Islet of Langerhans (tissue), 1 donor: ENCODE measurements at regions not wholly inside any gene's neighbourhood (a gene's known extent, or its start where the extent isn't known, plus 50 kb on each side); places are given as distances from the start of the nearest gene placed in this dataset.
"Not testable (repeated sequence)": the region's sequence is repeated elsewhere in the genome, so short reads cannot be mapped to it uniquely, and the experiment has no call there.

ENCODE experiments used
- FAIRE-seq: peaks from one replicate; lab custom pipeline; 2011; peaks lifted over from hg19 to GRCh38; lab: Jason Lieb, UNC

DNA sequence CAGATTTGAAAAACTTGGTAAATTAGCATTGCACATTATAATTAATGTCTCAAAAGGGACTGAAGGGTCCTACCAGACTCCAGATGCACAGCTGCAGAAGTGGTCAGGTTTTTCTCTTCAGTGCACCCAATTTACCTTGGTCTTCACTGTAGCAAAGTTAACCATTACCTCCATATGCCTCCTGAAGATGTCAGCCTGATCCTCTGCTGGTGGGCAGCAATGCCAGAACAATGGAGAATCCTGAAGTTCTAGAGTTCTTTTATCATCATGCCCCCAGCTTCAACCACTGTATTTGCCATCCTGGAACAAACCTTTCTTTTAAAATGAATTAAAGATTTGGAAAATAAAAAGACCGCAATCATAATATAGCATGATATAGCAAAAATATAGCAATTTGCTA lies 1774.8 kb upstream of the CELF4 start:
- FAIRE-seq, result no peak

DNA sequence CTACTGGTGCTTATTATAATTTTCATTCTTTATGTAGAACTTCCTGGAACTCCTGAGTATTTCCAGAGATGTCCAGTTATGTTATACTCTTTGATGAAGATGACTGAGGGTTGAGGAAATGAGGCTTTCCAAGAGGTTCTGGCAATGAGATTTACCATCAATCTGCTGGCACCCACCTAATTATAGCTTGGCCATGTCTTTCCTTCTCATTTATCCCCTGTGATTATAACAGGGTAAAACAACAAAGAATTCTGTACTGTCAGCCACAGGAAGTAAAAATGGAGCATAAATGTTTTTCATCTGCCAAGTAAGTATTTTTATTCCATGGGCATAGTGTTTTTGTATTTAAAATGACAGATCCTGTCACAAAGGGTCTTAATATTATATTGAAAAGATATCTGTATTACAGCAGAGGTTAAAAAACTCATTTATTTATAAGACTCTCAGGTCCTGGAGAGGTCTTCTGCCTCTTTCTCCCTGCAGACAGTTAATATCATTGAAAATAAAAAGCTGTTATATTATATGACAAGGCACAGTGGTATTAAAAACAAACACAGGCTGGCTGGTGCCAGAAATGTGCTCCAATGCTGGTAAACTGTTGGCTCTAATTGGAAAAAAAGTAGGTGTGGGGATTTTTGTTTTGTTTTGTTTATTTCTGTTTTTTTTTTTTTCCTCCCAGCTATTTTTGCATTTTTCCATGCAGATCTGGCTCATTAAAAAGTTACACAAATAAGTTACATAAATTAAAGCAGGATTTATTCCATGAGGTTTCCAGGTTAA lies 1764.1 kb upstream of the CELF4 start:
- FAIRE-seq, result no peak

DNA sequence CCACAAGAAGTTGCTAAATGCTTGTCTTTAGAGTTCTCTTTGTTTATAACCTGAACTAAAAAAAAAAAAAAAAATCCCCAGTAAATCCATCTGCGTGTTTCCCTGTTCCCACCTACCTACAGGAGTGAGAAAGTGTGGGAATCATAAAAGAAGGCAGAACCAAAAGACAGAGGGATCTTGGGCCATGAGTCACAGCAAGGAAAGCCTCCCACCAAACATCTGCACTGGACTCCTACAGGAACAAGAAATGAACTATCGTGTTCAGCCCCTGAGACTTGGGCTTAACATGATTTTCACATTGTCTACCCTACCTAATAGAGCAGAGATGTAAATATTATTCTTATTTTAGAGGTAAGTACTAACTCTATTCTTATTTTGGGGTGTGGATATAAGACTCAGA lies 1761.2 kb upstream of the CELF4 start:
- FAIRE-seq, result no peak

DNA sequence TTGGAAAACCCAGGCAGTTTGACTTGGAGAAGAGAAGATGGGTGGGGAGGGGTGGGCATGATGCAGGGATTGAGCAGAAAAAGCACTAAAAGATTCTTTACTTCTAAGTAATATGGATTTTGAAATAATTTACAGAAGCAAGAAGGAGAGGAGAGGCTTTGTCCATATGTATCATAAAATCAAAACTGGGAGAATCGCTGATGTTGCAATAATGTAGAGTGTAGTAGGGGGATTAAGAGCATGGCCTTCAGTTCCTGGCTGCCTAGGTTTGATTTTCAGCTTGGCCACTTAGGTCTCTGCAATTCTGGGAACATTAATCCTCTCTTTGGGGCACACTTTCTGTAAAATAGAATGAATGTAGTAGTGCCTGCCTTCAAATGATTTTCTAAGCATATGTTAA lies 1760.4 kb upstream of the CELF4 start:
- FAIRE-seq, result no peak

DNA sequence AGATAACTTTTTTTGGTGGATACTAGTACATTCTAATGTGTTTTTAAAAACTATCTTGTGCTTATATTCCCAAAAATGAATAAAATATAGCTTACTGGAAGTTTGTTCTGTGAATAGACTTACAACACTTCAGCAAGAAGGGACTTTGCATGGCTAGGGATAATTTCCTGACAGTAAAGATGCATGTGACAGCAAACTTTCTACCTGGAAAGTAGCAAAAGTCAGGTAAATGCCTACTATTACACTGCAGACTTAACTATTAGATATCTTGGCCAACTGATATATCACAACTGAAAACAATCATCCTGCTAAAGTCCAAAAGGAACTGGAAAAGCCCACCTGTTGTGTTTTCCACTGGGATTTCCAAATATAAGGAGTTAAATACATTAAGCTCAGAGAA lies 1753.5 kb upstream of the CELF4 start:
- FAIRE-seq, result no peak

DNA sequence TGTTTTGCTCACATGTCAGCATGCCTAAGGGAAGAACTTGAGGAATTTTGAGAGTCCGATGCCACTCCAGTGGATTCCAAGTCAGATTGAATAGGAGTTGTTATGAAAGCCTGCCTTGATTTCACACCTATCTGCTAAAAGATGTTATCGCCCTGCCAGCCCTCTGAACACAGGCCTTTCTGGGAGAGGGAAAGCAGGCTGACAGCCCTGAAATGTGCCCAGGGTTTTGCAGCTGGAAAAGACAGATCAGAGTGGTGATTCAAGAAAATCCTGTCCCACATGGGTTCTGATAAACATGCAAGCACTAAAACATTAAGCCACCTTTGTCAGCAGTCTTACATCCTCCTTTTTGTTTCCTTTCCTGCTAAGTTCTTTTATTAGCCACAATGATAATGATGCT lies 1752.9 kb upstream of the CELF4 start:
- no peak for FAIRE-seq

DNA sequence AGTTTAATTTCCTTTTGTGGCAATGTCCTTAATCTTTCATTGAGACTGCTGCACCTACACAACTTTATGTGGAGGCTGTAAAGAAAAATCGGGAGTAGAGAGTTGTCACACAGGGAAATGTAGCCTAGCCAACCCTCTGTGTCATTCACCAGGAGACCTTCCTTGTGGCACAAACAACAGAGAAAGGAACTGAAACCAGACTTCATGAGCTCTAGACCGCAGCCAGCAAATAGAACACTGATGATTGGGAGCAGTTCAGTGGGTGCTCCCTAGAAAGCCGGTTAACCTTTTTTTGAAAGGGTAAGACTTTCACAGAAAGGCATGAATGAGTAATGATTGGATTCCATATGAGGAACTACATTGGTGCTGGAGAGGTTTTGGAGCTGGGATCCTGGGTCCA lies 1752.4 kb upstream of the CELF4 start:
- FAIRE-seq, result no peak

DNA sequence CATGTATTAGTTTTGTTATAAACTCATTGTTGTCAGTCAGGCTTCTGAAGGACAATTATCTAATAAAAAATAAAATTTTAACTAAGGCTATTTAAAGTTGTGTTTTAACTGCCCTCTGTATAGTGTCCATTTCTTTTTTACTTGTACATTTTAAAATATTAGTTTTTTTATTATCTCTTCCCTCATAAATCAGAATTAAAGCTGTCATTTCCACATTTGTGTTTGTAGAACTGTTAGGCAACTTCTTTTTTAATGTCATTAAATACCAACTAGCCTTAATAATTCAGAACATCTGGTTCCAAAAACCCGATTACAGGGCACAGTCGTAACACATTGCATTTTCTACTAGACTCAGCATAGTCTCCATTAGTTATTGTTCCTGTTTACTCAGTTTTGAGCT lies 1749.0 kb upstream of the CELF4 start:
- peak; percentile 72 for FAIRE-seq

DNA sequence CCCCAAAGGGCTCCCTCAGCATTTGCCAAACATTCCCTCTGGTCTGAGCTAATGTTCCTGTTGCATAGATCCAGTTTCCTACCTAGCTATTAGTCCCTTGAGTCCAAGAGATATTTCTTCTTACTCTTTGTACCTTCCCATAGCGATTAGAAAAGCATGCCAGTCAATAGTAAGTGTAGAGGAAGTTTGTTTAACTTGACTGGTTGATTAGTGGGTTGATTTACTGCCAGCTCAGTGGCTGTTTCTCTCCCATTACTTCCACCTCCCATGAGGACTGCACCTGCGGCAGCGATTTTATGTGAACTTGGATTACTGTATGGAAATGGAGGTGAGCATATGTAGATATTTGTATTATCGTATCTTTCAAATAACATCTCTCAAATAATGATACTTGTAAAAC lies 1748.4 kb upstream of the CELF4 start:
- FAIRE-seq, result peak; percentile 27

DNA sequence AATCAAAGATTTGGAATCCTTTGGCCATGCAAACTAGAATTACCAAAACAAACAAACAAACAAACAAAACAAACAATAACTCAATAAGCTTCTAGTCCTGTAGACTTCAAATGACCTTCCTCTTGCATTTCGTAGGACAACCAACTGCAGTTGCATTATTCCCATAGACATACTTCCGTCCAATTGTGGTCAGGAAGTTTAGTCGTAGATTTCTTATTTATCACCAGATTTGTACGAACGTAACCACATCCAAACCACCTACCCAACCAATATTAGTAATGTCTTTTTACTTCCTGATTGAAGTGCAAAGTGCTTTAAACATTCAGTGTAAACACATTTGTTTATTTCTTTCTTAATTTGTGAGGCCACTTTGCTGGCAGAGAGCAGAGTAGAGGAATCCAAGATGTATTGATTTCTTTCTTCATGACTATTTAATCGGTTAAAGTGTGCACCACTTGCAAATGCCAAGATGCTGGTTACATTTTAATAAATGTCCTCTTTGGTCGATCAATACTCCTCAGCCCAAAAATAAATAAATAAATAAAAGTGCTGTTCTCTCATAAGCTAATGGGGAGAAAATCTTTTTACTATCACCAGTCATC lies 1745.6 kb upstream of the CELF4 start:
- no peak for FAIRE-seq

DNA sequence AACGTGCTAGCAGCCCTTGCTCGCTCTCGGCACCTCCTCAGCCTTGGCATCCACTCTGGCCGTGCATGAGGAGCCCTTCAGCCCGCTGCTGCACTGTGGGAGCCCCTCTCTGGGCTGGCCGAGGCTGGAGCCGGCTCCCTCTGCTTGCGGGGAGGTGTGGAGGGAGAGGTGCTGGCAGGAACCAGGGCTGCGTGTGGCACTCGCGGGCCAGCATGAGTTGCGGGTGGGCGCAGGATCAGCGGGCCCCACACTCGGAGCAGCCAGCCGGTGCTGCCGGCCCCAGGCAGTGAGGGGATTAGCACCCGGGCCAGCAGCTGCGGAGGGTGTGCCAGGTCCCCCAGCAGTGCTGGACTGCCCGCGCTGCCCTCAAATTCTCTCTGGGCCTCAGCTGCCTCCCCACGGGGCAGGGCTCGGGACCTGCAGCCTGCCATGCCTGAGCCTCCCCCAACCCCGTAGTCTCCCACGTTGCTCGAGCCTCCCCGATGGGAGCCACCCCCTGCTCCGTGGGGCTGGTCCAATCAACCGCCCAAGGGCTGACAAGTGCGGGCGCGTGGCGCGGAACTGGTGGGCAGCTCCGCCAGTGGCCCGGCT lies 1743.4 kb upstream of the CELF4 start:
- not testable (repeated sequence) for FAIRE-seq

DNA sequence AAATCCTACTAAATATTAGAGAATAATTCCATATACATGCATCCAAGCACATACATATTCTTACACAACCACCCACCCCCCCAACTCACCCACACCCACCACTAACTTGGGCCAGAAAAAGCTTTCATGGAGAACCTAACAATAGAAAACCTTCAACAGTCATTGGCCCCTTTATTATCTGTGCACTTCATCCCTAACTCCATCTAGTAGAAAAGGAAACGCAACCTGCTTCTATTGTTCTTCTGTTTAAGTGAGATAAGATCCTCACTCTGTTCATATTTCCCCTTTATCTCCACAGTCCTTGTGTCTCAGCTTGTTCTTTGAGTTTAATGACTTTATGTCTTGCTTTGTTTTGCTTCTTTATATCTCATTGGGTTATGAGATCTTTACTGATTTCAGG lies 1740.2 kb upstream of the CELF4 start:
- no peak for FAIRE-seq

DNA sequence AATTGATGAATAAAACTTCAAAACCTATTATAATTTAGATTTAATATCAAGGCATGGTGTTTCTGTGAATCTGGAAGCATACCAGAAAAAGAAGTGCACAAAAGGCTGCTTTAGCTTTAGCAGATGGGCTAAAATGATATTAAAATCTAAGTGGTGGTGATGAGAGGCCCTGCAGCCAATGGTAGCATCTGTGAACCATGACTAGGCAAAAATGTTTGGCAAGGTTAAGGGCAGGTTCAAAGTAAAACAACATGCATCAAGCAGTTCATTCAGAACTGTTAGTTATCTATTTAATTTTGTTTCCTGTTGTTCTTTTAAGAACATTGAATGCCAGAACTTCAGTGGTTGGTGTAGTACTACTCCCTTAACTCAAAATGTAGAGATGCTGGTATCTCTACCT lies 1736.9 kb upstream of the CELF4 start:
- no peak for FAIRE-seq

DNA sequence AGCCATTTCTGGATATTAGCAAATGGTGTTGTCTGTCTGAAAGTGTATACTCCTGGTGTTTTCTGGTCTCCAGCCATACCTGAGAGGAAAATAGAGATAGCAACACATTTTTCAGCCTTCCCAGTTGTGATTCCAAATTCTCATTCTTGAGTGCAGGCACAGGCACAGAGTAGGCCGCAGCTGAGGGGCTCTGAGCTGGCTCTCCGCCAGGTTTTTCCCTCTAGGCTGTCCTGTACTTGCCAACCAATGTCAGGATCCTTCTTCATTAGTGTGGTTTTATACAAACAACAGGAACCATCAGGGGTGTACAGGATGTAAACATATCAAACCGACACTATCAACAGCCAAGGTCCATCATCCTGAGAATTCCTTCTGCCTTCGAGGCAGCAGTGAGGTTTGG lies 1733.6 kb upstream of the CELF4 start:
- no peak for FAIRE-seq

DNA sequence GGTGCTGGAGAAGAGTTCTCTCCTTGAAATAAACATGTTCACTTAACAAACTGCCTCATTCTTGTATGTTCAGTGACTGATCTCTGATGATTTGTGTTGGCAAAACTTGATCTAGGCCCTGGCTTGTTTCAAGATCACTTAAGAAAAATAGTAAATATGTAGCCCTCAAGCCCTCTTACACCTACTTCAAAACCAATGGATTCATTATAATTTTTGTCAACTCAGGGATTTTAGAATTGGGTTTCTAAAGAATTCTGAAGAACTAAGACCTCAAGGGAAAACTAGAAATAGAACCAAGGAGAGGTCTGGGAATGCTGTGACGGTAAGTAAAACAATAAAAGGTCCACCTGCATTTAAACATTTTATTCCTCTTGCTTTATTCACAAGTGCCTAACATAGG lies 1731.6 kb upstream of the CELF4 start:
- FAIRE-seq, result no peak

DNA sequence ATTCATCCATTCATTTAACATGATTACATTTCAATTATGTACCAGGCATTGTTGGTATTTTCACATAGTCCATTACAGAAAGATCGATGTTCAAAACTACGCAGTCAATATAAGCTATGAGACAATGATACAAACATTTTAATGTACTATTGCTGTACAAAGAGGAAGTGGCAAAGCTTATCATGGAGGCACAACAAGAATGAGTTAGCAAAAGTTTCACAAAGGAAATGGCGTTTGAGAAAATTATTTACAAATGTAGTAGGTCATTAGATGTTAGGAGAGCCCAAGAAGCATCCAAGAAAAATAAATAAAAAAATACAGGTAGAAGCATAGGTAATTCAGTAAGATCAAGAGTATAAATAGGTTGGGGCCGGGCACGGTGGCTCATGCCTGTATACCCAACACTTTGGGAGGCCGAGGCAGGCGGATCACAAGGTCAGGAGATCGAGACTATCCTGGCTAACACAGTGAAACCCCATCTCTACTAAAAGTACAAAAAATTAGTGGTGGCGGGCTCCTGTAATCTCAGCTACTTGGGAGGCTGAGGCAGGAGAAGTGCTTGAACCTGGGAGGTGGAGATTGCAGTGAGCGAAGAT lies 1730.8 kb upstream of the CELF4 start:
- no peak for FAIRE-seq

DNA sequence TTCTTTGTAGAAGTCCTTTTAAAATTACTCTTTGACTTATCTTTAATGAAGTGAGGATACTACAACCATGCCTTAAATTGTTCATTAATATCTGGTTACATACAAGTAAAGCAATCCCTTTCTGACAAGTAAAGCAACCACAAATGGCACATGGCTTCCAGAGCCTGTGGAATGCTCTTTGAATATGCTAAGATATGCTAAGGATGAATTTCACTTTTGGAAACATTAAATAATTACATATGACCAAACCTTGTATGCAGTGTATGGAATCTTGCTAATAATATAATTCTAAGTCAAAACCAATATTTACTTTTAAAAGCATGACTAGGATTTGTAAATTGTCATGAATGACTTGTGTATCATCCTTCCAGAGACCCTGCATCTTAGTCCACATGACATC lies 1711.2 kb upstream of the CELF4 start:
- FAIRE-seq, result no peak

DNA sequence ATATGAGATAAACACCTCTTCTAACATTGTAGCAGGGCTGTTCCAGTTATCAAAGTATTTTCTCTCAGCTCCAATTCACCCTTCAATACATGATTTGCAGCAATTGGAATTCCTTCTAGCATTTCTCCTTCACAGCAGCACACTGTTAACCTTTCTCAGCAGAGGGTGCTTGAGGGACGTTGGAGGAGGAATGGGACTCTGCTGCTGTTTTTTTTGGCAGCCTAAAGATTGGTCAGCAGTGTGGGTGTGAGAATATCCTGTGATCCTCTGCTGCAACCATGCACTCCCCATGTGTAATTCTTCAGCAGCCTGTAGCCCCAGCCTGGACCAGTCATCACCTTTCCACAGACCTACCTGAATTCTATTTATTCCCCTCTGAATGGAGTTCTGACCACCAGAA lies 1708.9 kb upstream of the CELF4 start:
- no peak for FAIRE-seq

DNA sequence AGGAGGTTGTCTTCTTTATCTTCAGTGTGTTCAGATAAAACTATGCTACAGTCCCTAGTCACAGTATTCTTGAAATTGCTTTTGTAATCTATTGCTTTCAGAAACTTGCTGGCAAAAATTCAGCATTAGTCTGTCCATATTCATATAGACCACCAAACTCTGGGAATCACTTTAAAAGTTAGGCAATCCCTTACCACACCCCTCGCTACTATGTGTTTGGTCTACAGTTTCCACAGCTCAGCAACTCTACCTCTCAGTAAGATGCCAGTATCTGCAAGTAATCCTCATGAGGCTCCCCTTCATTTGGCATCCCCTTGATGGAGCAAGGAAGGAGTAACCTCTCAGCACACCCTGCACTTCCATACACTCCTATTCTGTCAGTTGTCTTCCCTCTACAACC lies 1706.6 kb upstream of the CELF4 start:
- FAIRE-seq, result no peak

DNA sequence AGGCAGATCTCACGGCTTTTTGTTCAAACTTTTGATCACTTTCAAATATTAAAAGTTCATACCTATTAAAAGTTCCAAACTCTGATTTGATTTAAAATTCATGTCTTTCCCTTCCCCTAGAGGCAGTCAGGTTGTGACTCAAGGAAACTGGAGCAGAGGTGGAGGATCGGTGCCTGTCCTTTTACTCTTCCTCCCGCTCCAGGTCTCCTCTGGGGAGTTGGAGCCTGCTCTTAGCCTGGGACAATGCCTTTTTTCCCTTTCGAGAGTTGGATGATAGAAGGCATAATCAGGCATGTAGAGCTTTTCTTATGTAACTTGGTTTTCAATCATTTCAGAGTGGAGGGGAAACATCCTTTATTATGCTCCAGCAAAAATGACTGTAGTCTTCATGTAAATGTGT lies 1706.1 kb upstream of the CELF4 start:
- FAIRE-seq, result no peak

DNA sequence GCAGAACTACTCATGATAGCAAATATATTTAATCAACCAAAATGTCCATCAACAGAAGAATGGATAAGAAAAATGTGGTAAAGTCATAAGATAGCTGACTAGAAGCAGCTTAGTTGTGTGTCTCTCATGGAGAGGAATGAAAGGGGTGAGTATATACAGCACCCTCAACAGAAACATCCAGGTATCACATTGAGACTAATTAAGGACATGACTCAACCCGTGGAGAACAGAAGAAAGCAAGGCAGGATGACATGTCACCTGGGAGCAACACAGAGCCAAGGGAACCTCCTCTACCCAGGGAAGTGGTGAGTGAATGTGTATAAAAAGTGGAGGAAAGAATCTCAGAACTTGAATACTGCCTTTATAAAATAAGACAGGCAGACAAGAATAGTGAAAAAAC lies 1695.0 kb upstream of the CELF4 start:
- FAIRE-seq, result no peak

DNA sequence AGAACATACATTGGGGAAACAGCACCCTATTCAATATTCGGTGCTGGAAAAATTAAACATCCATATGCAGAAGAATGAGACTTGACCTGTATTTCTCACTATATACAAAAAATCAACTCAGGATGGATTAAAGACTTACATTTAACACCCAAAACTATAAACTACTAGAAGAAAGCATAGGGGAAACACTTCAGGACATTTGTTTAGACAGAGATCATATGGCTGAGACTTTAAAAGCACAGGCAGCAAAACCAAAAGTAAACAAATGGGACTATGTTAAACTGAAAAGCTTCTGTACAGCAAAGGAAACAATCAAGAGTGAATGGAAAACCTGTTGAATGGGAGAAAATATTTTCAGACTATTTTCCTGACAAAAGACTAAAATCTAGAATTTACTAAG lies 1694.1 kb upstream of the CELF4 start:
- FAIRE-seq, result no peak

DNA sequence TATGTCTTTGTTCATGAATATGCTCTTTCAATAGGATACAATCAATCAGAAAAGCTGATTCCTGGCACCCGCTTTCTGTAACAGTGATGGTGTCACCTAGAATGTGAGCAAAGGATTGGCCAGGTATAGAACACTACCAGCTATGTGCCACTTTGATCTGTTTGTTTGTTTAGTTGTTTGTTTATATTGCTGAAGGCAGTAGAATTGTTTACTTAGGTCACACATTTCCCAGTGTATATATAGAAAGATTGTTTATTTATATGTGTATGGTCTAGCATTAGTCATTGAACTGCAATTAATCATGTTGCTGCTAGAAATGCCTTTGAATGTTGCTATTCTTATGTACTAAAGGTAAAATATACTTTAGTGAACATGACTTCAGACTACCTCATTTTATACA lies 1678.6 kb upstream of the CELF4 start:
- no peak for FAIRE-seq

DNA sequence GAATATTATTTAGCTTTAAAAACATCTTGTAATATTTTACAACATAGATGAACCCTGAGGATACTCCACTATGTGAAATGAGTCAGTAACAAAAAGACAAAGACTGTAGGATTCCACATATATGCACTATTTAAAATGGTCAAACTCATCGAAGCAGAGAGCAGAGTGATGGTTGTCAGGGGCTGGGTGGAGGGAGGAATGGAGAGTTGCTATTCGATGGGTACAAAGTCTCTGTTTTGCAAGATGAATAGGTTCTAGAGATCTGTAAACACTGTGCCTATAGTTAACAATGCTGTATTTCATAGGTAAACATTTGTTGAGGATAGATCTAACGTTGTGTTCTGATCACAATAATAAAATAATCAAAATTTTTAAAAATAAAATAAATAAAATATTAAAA lies 1675.9 kb upstream of the CELF4 start:
- FAIRE-seq, result no peak
